Fibroblast of lung (primary cell): ENCODE measurements at regions not wholly inside any gene's neighbourhood (a gene's known extent, or its start where the extent isn't known, plus 50 kb on each side); places are given as distances from the start of the nearest gene placed in this dataset.

Source experiments
- CTCF ChIP-seq, 2 donors: IDR thresholded peaks in 1 of 2; conservative IDR thresholded peaks in 1 of 2; 1 replicate in 1 of 2; 2 replicates in 1 of 2; pipeline ENCODE4 v1.5.1; 2011 to 2012; ENCODE audit warnings: low read length in 2 of 2, control low read depth in 1 of 2, inconsistent platforms in 1 of 2, low read depth in 1 of 2, mild to moderate bottlenecking in 1 of 2
- EZH2 ChIP-seq: IDR thresholded peaks from 2 replicates; pipeline ENCODE4 v1.5.1; 2012; ENCODE audit warnings: low read length, control low read depth, mild to moderate bottlenecking; ENCODE audit errors: missing control alignments

- TF ChIP-seq CTCF (conservative IDR thresholded peaks at IDR 0.05 in 1 of 2, IDR thresholded peaks at IDR 0.05 in 1 of 2; ENCODE audit: low read depth in 1 of 2, low read length in 2 of 2) (no peak), EZH2 (no peak)
Measured at GRCh38 chr12:87847147-87847546, 182.1 kb downstream of the C12orf50 start.
